ENCODE measurements at regions not wholly inside any gene's neighbourhood (a gene's known extent, or its start where the extent isn't known, plus 50 kb on each side); places are given as distances from the start of the nearest gene placed in this dataset.

- TF ChIP-seq CTCF (IDR thresholded peaks at IDR 0.05) (no peak), POLR2AphosphoS5 (IDR thresholded peaks at IDR 0.05; ENCODE audit: low read depth, low read length) (no peak), REST (IDR thresholded peaks at IDR 0.05; ENCODE audit: insufficient read depth in 1 of 2, low read depth in 2 of 2, low read length in 1 of 2) (no peak)
Observed at GRCh38 chr4:31715302-31715701, 995.1 kb downstream of the PCDH7 start.

Data from Panc1 (cell line).